Lower leg skin (tissue), 4 donors: ENCODE measurements at regions not wholly inside any gene's neighbourhood (a gene's known extent, or its start where the extent isn't known, plus 50 kb on each side); places are given as distances from the start of the nearest gene placed in this dataset.

Source experiments
- DNase-seq, 2 donors: peaks; one replicate each; pipeline ENCODE4 v3.0.0-alpha.2; 2019; ENCODE audit warnings: low spot score in 2 of 2
- H3K4me3 ChIP-seq: fragments of 200-600 bp; sonication (generic); 2 replicates; pipeline ENCODE4 v1.5.1; 2017; ENCODE audit warnings: mild to moderate bottlenecking, low read depth; ENCODE audit not compliant: poor library complexity, severe bottlenecking
- POLR2A ChIP-seq, 2 donors: fragments of 450-650 bp; IDR thresholded peaks; one replicate each; pipeline ENCODE4 v1.6.1; 2016 to 2017; ENCODE audit warnings: antibody characterized with exemption in 2 of 2, mild to moderate bottlenecking in 1 of 2, moderate library complexity in 1 of 2
- WGBS, 2 donors: methylation state at CpG; one replicate each; pipeline ENCODE4 v1.1.5; 2018; 5-methylcytosine and 5-hydroxymethylcytosine counted together
- intact Hi-C: fragments of 100-400 bp; cut with DNase I; formaldehyde crosslinking; loops from one replicate; pipeline ENCODE4 v1.15.0; 2023; ENCODE audit warnings: low total_unique reads
- TF ChIP-seq, protein P1 (sequence below), 3 donors: fragments of 450-650 bp; IDR thresholded peaks; one replicate each; pipeline ENCODE4 v1.5.1; 2016; ENCODE audit warnings: antibody characterized with exemption in 3 of 3, mild to moderate bottlenecking in 3 of 3, moderate library complexity in 2 of 3

DNA sequence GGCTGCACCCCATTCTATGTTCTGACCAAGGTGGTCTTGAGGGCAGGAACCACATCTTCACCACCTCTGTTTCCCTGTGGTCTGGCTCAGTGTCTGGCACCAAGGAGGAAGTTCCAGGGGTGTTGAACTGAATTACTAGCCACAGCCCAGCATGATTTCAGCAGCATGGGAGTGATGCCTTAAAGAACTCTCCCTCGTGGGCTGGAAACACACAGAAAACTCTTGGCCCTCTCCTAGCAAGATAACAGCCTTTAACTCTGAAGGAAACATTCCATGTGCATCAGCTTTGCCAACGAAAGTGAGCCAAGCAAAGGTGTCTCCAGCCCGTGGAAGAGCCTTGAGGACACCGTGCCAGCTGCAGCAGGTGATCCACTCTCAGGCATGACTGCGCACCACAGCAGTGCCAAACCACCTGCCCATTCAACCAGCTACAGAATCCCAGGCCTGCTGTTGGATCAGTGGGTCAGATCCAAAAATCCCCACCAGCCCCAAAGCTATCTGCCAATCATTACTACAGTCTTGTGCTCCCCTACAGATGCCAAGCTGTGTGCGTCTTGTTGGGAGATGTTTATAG lies 124.8 kb downstream of the TTC32 start:
- 45 to 47% methylated on average over 4 to 6 of the region's 6 CpGs for WGBS, 2 donors
- H3K4me3 ChIP-seq, result no peak overlapping the region
- intact Hi-C loops, result no loop called here
- DNase-seq, result peak in 1 of 2 donors; percentile 57
- TF ChIP-seq, protein P1, sequence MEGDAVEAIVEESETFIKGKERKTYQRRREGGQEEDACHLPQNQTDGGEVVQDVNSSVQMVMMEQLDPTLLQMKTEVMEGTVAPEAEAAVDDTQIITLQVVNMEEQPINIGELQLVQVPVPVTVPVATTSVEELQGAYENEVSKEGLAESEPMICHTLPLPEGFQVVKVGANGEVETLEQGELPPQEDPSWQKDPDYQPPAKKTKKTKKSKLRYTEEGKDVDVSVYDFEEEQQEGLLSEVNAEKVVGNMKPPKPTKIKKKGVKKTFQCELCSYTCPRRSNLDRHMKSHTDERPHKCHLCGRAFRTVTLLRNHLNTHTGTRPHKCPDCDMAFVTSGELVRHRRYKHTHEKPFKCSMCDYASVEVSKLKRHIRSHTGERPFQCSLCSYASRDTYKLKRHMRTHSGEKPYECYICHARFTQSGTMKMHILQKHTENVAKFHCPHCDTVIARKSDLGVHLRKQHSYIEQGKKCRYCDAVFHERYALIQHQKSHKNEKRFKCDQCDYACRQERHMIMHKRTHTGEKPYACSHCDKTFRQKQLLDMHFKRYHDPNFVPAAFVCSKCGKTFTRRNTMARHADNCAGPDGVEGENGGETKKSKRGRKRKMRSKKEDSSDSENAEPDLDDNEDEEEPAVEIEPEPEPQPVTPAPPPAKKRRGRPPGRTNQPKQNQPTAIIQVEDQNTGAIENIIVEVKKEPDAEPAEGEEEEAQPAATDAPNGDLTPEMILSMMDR (IDR thresholded peaks at IDR 0.05), result no peak

DNA sequence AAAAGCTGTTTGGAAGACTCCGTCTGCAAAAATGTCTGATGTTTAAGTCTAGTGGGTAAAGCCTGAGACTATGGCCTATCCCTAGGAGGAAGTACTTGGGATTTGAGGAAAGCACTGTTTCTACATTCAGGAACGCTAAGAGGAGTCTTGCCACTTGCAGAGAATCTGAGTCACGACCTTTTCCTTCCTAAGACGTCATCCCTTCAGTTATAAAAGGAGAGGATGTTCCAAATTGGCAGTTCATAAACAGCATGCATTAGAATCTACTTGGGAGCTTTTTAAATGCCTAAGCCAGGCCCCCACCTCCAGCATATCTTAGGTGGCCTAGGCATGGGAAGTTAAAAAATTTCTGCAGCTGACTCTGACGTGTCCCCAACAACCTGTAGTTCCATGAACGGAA lies 125.9 kb downstream of the TTC32 start:
- 75 to 89% methylated on average over 6 of the region's 6 CpGs for WGBS, 2 donors
- intact Hi-C loops, result no loop called here
- H3K4me3 ChIP-seq, result no peak overlapping the region
- DNase-seq, result no peak
- no peak for TF ChIP-seq POLR2A (IDR thresholded peaks at IDR 0.05)
- TF ChIP-seq, protein P1 (IDR thresholded peaks at IDR 0.05), result no peak

DNA sequence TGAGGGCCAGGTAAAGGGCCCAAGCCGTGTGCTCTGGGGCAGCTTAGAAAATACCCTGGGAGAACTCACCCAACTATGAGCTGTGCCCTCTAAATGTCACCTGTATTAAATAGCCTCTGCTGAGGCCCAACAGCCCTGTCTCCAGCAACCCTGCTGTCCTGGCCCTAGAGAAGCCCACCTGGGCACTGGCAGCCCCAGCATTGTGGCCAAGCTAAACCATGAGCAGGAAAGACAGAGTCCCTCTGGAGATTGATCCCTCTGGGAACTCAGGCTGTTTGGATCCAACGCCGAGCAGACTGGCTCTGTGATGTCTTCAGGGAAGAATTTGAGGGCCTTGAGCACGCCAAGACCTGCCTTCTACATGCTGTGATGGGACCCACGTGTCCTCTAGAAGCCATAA lies 126.5 kb downstream of the TTC32 start:
- DNase-seq, result peak in 1 of 2 donors; percentile 15
- WGBS, 2 donors, result 62 to 69% methylated on average over 5 of the region's 5 CpGs
- H3K4me3 ChIP-seq, result no peak overlapping the region
- TF ChIP-seq POLR2A (IDR thresholded peaks at IDR 0.05), result no peak
- TF ChIP-seq, protein P1 (IDR thresholded peaks at IDR 0.05), result no peak
- intact Hi-C loops, result no loop called here

DNA sequence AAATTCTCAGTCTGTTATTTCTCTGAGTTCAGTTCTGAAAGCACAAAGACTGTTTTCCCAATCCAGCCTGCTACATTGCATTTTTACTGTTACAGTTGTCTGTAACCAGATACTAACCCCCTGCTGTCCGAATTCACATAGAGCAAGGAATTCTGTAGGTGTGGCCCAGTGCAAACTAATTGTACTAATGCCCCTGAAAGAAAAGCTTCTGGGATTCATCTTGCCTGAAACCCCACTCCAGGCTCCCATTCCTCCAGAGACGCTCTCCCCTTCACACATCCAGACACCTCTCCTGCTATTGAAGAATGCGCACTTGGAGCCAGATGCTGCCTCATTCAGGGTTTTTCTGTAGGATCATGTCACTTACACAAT lies 127.0 kb downstream of the TTC32 start:
- 83 to 84% methylated on average over 3 of the region's 3 CpGs for WGBS, 2 donors
- DNase-seq, result peak in 1 of 2 donors; percentile 21
- H3K4me3 ChIP-seq, result no peak overlapping the region
- TF ChIP-seq POLR2A (IDR thresholded peaks at IDR 0.05), result no peak
- TF ChIP-seq, protein P1 (IDR thresholded peaks at IDR 0.05), result no peak
- intact Hi-C loops, result no loop called here

DNA sequence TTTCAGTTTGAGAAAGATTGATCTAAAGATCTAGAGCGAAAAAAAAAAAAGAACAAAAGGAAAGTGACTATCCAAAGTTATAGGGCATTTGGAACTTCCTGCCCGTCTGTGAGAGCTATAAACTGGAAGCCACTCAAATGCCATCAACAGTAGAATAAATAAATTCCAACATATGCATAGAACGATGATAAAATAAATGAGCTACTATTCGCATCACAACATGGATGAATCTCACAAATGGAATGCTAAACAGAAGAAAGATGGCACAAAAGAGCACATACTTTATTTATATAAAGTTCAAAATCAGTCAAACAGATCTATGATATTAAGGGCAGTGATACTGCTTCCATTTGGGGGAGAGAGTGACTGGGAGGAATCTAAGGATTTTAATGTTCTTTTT lies 128.8 kb downstream of the TTC32 start:
- DNase-seq, result no peak
- intact Hi-C loops, result no loop called here
- WGBS, 2 donors, result 81 to 86% methylated on average over 4 of the region's 4 CpGs
- TF ChIP-seq, protein P1 (IDR thresholded peaks at IDR 0.05), result no peak
- TF ChIP-seq POLR2A (IDR thresholded peaks at IDR 0.05), result no peak
- no peak overlapping the region for H3K4me3 ChIP-seq

DNA sequence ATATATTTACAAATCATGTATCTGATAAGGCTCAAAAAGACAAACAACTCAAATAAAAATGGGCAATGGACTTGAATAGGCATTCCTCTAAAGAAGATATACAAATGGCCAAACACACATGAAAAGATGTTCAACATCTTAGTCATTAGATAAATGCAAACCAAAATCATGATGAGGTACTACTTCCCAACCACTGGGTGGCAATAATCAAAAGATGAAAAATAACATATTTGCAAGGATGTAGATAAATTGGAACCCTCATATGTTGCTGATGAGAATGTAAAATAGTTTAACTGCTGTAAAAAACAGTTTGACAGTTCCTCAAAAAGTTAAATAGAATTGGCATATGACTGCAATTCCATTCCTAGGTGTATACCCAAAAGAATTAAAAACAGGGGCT lies 132.3 kb downstream of the TTC32 start:
- DNase-seq, result no peak
- TF ChIP-seq, protein P1 (IDR thresholded peaks at IDR 0.05), result no peak
- TF ChIP-seq POLR2A (IDR thresholded peaks at IDR 0.05), result no peak
- intact Hi-C loops, result no loop called here
- H3K4me3 ChIP-seq, result no peak overlapping the region
